Calu3 (cell line): ENCODE measurements at regions not wholly inside any gene's neighbourhood (a gene's known extent, or its start where the extent isn't known, plus 50 kb on each side); places are given as distances from the start of the nearest gene placed in this dataset.

Source experiments
- BruUV-seq: library from RNA; stranded (reverse); fragments of 400-500 nt; replicated peaks from 2 replicates; lab custom pipeline; 2021; lab: Mats Ljungman, UMichigan
- CTCF ChIA-PET: fragments of 300-600 bp; sonication (Branson Sonifier 250); formaldehyde crosslinking; loops from one replicate; lab custom pipeline; 2022; ENCODE audit warnings: antibody characterized with exemption; lab: Charles Lee
- DNase-seq: peaks from one replicate; pipeline ENCODE4 v3.0.0; 2022
- H3K27ac Mint-ChIP-seq: one replicate; pipeline ENCODE4 v1.8.0; 2022; ENCODE audit warnings: mixed read lengths; ENCODE audit not compliant: unreplicated experiment
- H3K27me3 Mint-ChIP-seq: one replicate; pipeline ENCODE4 v1.8.0; 2022; ENCODE audit warnings: mixed read lengths; ENCODE audit not compliant: unreplicated experiment
- H3K36me3 Mint-ChIP-seq: one replicate; pipeline ENCODE4 v1.8.0; 2022; ENCODE audit warnings: mild to moderate bottlenecking, moderate library complexity, mixed read lengths; ENCODE audit not compliant: insufficient read depth, unreplicated experiment
- H3K4me1 Mint-ChIP-seq: one replicate; pipeline ENCODE4 v1.8.0; 2022; ENCODE audit warnings: mild to moderate bottlenecking, low read depth, mixed read lengths; ENCODE audit not compliant: unreplicated experiment
- H3K4me3 Mint-ChIP-seq: one replicate; pipeline ENCODE4 v1.8.0; 2022; ENCODE audit warnings: mild to moderate bottlenecking, low read depth, moderate library complexity, mixed read lengths; ENCODE audit not compliant: unreplicated experiment
- H3K9me3 Mint-ChIP-seq: one replicate; pipeline ENCODE4 v1.8.0; 2022; ENCODE audit warnings: low read depth, mixed read lengths; ENCODE audit not compliant: unreplicated experiment
- CTCF ChIP-seq: fragments of 200-600 bp; IDR thresholded peaks from one replicate; pipeline ENCODE4 v1.8.0; 2022; ENCODE audit warnings: antibody characterized with exemption; ENCODE audit not compliant: unreplicated experiment
- intact Hi-C: fragments of 100-400 bp; cut with micrococcal nuclease; formaldehyde crosslinking; loops from one replicate; pipeline ENCODE4 v1.10.0; 2022; ENCODE audit not compliant: unreplicated experiment

GRCh38 chr16:64626776-64627175, 495.1 kb downstream of the CDH11 start:
- no peaks in the 10 kb centered on the region for H3K27me3 Mint-ChIP-seq
- no peak overlapping the region for H3K4me3 Mint-ChIP-seq
- H3K4me1 Mint-ChIP-seq, result no peaks in the 10 kb centered on the region
- no peak overlapping the region for H3K27ac Mint-ChIP-seq
- H3K9me3 Mint-ChIP-seq, result peaks cover 6% of the 10 kb centered on the region
- no peak for TF ChIP-seq CTCF
- no peaks in the 10 kb centered on the region for H3K36me3 Mint-ChIP-seq
- no peak for DNase-seq
- BruUV-seq, result no TSS peak
- CTCF ChIA-PET, result no interaction called here
- intact Hi-C loops, result no loop called here

- H3K4me1 Mint-ChIP-seq, result no peaks in the 10 kb centered on the region
- H3K9me3 Mint-ChIP-seq, result peaks cover 17% of the 10 kb centered on the region
- CTCF ChIA-PET, result no interaction called here
- intact Hi-C loops, result no loop called here
- TF ChIP-seq CTCF, result no peak
- no peaks in the 10 kb centered on the region for H3K27me3 Mint-ChIP-seq
- no peak overlapping the region for H3K27ac Mint-ChIP-seq
- DNase-seq, result no peak
- no peaks in the 10 kb centered on the region for H3K36me3 Mint-ChIP-seq
- no peak overlapping the region for H3K4me3 Mint-ChIP-seq
- no TSS peak for BruUV-seq
These were observed 500.2 kb downstream of the CDH11 start for GRCh38 chr16:64621616-64622015.

GRCh38 chr16:64617836-64618476, 503.9 kb downstream of the CDH11 start:
- no TSS peak for BruUV-seq
- Mint-ChIP-seq H3K4me3 (no peak overlapping the region), H3K9me3 (peaks cover 32% of the 10 kb centered on the region), H3K27me3 (no peaks in the 10 kb centered on the region), H3K27ac (no peak overlapping the region), H3K4me1 (no peaks in the 10 kb centered on the region), H3K36me3 (no peaks in the 10 kb centered on the region)
- intact Hi-C loops, result no loop called here
- CTCF ChIA-PET, result interaction anchor here (0.6 kb wide), 1 partner anchor 505 kb away, joined by 4 read pairs; no protein-coding TSS in a partner anchor
- DNase-seq, result no peak
- TF ChIP-seq CTCF, result no peak

- intact Hi-C loops, result no loop called here
- no TSS peak for BruUV-seq
- Mint-ChIP-seq H3K27me3 (no peaks in the 10 kb centered on the region), H3K36me3 (no peaks in the 10 kb centered on the region), H3K4me1 (no peaks in the 10 kb centered on the region), H3K27ac (no peak overlapping the region), H3K4me3 (no peak overlapping the region), H3K9me3 (peaks cover 33% of the 10 kb centered on the region)
- no peak for DNase-seq
- CTCF ChIA-PET, result no interaction called here
- no peak for TF ChIP-seq CTCF
These were observed 506.1 kb downstream of the CDH11 start for GRCh38 chr16:64615630-64616280.
